ENCODE measurements at regions not wholly inside any gene's neighbourhood (a gene's known extent, or its start where the extent isn't known, plus 50 kb on each side); places are given as distances from the start of the nearest gene placed in this dataset.

- TF ChIP-seq ZFX (IDR thresholded peaks at IDR 0.05; ENCODE audit: borderline replicate concordance) (no peak), CTCF (IDR thresholded peaks at IDR 0.05) (no peak)
- no peak overlapping the region for H3K27ac ChIP-seq
These were observed 221.2 kb upstream of the ANKRD55 start for GRCh38 chr5:56454219-56454862.

GRCh38 chr5:56451742-56452141, 218.6 kb upstream of the ANKRD55 start:
- H3K27ac ChIP-seq, result no peak overlapping the region
- TF ChIP-seq CTCF (IDR thresholded peaks at IDR 0.05) (no peak), ZFX (IDR thresholded peaks at IDR 0.05; ENCODE audit: borderline replicate concordance) (no peak)

GRCh38 chr5:56450766-56451165, 217.6 kb upstream of the ANKRD55 start:
- TF ChIP-seq CTCF (IDR thresholded peaks at IDR 0.05) (no peak), ZFX (IDR thresholded peaks at IDR 0.05; ENCODE audit: borderline replicate concordance) (no peak)
- H3K27ac ChIP-seq, result no peak overlapping the region

- no peak for TF ChIP-seq ZFX (IDR thresholded peaks at IDR 0.05; ENCODE audit: borderline replicate concordance)
- no peak for TF ChIP-seq CTCF (IDR thresholded peaks at IDR 0.05)
- H3K27ac ChIP-seq, result no peak overlapping the region
These were observed 216.0 kb upstream of the ANKRD55 start for GRCh38 chr5:56449071-56449640.

- no peak for TF ChIP-seq CTCF (IDR thresholded peaks at IDR 0.05)
- TF ChIP-seq ZFX (IDR thresholded peaks at IDR 0.05; ENCODE audit: borderline replicate concordance), result no peak
- H3K27ac ChIP-seq, result no peak overlapping the region
These were observed 214.5 kb upstream of the ANKRD55 start for GRCh38 chr5:56447656-56448055.

GRCh38 chr5:56447232-56447631, 214.1 kb upstream of the ANKRD55 start:
- TF ChIP-seq ZFX (IDR thresholded peaks at IDR 0.05; ENCODE audit: borderline replicate concordance) (no peak), CTCF (IDR thresholded peaks at IDR 0.05) (no peak)
- H3K27ac ChIP-seq, result no peak overlapping the region

GRCh38 chr5:56446728-56447127, 213.6 kb upstream of the ANKRD55 start:
- no peak for TF ChIP-seq ZFX (IDR thresholded peaks at IDR 0.05; ENCODE audit: borderline replicate concordance)
- no peak for TF ChIP-seq CTCF (IDR thresholded peaks at IDR 0.05)
- no peak overlapping the region for H3K27ac ChIP-seq
